Ectodermal cell (in vitro differentiated cells): ENCODE measurements at regions not wholly inside any gene's neighbourhood (a gene's known extent, or its start where the extent isn't known, plus 50 kb on each side); places are given as distances from the start of the nearest gene placed in this dataset.

ENCODE experiments used
- H3K27ac ChIP-seq: 2 replicates; pipeline ENCODE4 v1.7.0; 2013; ENCODE audit warnings: mild to moderate bottlenecking, low read depth, low read length; ENCODE audit not compliant: insufficient read depth, poor library complexity, severe bottlenecking
- H3K27me3 ChIP-seq: 2 replicates; pipeline ENCODE4 v1.7.0; 2013; ENCODE audit warnings: mild to moderate bottlenecking, low read length; ENCODE audit not compliant: insufficient read depth, control insufficient read depth, poor library complexity, severe bottlenecking
- H3K36me3 ChIP-seq: one replicate; pipeline ENCODE4 v1.7.0; 2013; ENCODE audit warnings: low read length; ENCODE audit not compliant: control insufficient read depth, insufficient read depth
- H3K4me1 ChIP-seq: one replicate; pipeline ENCODE4 v1.7.0; 2013; ENCODE audit warnings: low read length; ENCODE audit not compliant: control insufficient read depth, insufficient read depth
- H3K4me3 ChIP-seq: 2 replicates; pipeline ENCODE4 v1.7.0; 2013; ENCODE audit warnings: low read depth, low read length, control low read depth; ENCODE audit not compliant: insufficient read depth
- H3K9me3 ChIP-seq: 2 replicates; pipeline ENCODE4 v1.7.0; 2013; ENCODE audit warnings: mild to moderate bottlenecking, low read length, moderate library complexity; ENCODE audit not compliant: control insufficient read depth
- WGBS, 2 experiments: methylation state at CpG; one replicate each; pipeline ENCODE4 v1.1.7; 2013; ENCODE audit warnings: missing lambda C conversion rate in 2 of 2; 5-methylcytosine and 5-hydroxymethylcytosine counted together

DNA sequence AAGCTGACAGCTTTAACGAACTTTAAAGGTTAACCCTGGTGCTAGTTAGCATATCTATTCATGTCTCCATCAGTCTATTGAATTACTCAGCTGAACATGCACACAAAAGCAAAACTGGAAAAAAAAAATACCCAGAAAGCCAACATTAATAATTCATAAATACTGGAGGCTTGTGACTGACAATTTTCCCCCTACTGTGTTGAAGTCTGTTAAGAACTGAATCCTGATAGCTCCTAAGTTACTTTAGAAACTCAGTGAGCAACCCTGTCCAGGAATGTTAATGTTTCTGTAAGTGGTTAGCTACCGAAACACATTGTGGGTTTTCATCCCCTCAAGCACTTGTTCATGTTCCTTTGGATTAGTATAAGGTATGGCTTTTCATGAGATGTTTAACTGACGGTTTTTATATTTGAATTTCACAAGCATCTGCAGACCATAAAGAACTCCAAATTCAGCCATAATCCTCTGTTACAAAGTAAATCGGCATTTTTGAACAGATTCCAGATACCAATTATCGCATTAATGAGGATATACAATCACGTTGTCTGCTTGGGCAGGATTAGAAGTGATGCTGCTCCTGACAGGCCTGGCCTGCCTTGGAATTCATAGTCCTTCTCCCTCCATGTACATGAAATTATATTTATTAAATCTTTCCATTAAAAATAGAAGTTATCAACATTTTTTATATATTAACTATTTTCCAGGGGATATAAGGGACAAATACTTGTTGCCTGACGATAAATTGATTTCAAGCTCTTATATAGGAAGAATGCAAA is 331.2 kb downstream of the TLE4 start:
- H3K27me3 ChIP-seq, result no peaks in the 10 kb centered on the region
- WGBS, 2 experiments, result 92% methylated on average over 7 of the region's 7 CpGs
- no peak overlapping the region for H3K4me3 ChIP-seq
- H3K27ac ChIP-seq, result no peak overlapping the region
- H3K36me3 ChIP-seq, result no peaks in the 10 kb centered on the region
- no peaks in the 10 kb centered on the region for H3K9me3 ChIP-seq
- H3K4me1 ChIP-seq, result no peaks in the 10 kb centered on the region

DNA sequence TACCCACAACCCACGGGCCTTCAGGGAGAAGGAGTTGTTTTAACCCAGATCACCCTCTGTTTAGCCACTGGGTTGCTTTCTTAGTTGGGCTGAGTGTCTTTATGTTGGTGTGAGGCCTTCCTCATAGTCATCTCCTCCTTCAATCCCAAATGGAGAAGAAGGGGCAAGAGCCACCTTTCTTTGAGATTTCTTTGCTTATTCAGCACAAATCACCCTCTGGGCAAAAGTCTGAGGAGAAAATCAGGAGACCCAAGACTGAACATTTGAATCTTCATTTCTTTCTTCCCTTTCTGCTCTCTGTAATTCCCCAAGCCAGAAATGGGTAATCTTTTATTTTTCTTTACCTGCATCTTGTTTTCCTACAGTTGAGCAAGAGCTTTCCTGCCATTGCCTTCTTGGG is 329.0 kb downstream of the TLE4 start:
- 80% methylated on average over 1 of the region's 1 CpG; no CpG with 5 or more reads in 1 of the 2 experiments for WGBS, 2 experiments
- H3K4me1 ChIP-seq, result no peaks in the 10 kb centered on the region
- no peaks in the 10 kb centered on the region for H3K36me3 ChIP-seq
- H3K9me3 ChIP-seq, result no peaks in the 10 kb centered on the region
- H3K27me3 ChIP-seq, result no peaks in the 10 kb centered on the region
- no peak overlapping the region for H3K4me3 ChIP-seq
- no peak overlapping the region for H3K27ac ChIP-seq

- Histone ChIP-seq H3K4me3 (no peak overlapping the region), H3K27me3 (no peaks in the 10 kb centered on the region), H3K36me3 (no peaks in the 10 kb centered on the region), H3K27ac (no peak overlapping the region), H3K9me3 (no peaks in the 10 kb centered on the region), H3K4me1 (no peaks in the 10 kb centered on the region)
- WGBS, 2 experiments, result 97% methylated on average over 5 to 6 of the region's 6 CpGs
Measured at GRCh38 chr9:79896390-79896980, 324.7 kb downstream of the TLE4 start.

DNA sequence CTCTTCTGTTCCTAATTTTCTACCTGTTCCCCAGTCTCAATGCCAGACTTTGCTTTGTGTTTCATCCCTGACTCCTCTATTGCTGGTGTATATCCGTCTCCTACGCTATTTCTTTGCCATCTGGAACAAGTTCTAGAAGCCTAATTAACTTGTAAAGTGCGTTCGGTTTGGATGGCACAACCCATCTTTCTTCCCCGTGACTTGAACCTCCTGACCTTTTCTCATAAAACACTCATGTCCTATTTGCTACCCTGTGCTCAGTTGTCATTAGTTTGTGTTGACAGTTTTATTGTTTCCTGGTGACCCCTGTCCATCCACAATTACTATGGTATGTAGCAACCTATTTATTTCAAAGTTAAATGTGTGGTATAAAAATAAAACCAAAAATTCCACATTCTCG is 323.5 kb downstream of the TLE4 start:
- no peaks in the 10 kb centered on the region for H3K4me1 ChIP-seq
- no peaks in the 10 kb centered on the region for H3K27me3 ChIP-seq
- no peaks in the 10 kb centered on the region for H3K36me3 ChIP-seq
- H3K27ac ChIP-seq, result no peak overlapping the region
- WGBS, 2 experiments, result 88 to 92% methylated on average over 5 to 6 of the region's 6 CpGs
- H3K9me3 ChIP-seq, result no peaks in the 10 kb centered on the region
- H3K4me3 ChIP-seq, result no peak overlapping the region

DNA sequence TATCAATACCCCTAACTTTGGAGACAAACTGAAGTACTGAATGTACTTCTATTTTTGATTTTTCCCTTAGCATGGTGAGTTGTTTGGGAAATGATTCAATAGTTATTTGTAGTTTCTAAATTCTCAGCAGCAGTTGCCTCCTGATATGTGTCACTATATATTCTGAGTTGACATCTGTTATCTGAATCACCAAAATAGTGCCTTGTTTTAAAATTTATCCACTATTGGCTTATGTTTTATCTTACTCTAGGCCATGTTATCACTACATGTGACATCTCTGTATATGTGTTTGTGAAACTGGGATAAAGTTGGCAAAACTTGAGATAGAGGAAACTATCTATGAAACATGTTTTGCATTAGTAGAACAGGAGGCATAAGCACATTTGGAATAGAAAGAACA is 317.6 kb downstream of the TLE4 start:
- no peak overlapping the region for H3K27ac ChIP-seq
- no peaks in the 10 kb centered on the region for H3K27me3 ChIP-seq
- no peaks in the 10 kb centered on the region for H3K36me3 ChIP-seq
- H3K4me3 ChIP-seq, result no peak overlapping the region
- no peaks in the 10 kb centered on the region for H3K4me1 ChIP-seq
- no peaks in the 10 kb centered on the region for H3K9me3 ChIP-seq

DNA sequence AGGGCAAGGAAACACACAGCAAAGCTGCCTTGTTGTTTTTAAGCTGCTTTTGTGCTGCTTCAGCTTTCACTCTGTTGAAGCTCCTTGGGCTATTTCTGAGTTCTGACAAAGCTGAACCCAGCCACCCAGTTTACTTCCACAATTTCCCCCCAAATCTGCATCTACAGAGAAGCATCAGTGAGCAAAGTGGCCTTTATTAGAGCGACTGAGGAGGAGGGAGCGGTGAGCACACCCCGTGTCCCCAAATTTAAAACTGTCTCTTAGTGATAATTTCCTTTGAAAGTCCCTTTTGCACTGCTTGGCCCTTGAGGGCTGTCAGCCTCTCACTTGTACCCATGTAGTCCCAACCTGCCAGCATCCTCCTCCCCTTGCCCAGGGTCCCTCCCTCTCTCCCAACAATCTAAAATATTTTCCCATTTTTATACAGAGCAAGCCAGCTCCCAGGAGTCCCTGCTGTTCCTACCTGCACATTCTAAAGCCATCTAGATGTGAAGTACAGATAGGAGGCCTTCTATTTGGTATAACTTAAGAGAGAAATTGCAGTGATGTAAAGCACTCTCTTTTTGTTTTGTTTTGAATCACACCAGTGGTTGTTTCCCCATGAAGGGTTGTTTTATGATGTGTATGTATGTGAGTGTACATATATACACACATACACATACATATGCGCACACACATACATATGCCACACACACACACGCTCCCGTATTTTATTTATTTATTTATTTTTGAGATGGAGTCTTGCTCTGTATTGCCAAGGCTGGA is 313.5 kb downstream of the TLE4 start:
- Histone ChIP-seq H3K27ac (no peak overlapping the region), H3K4me1 (no peaks in the 10 kb centered on the region), H3K27me3 (no peaks in the 10 kb centered on the region), H3K9me3 (no peaks in the 10 kb centered on the region), H3K4me3 (no peak overlapping the region), H3K36me3 (no peaks in the 10 kb centered on the region)
- WGBS, 2 experiments, result 90 to 91% methylated on average over 4 of the region's 6 CpGs

DNA sequence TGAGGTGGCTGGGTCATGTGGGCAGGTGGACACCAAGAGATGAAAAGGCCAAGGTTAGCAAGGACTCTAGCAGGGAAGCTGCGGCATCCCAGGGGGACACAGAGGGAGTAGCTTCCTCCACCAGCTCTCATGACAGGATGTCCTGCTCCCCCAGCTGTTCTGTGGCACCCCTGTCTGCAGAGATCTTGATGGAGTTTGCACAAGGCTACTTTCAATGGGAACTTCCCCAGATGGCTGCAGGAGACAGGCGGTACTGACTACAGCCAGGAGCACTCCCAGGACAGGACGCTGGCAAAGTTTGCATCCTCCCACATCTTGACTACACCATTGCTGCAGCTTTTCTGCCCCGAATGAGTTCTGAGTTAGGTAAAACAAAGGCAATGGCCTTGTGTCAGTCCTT is 312.8 kb downstream of the TLE4 start:
- H3K4me3 ChIP-seq, result no peak overlapping the region
- WGBS, 2 experiments, result 94 to 95% methylated on average over 4 of the region's 4 CpGs
- no peaks in the 10 kb centered on the region for H3K36me3 ChIP-seq
- no peaks in the 10 kb centered on the region for H3K9me3 ChIP-seq
- H3K4me1 ChIP-seq, result no peaks in the 10 kb centered on the region
- no peak overlapping the region for H3K27ac ChIP-seq
- no peaks in the 10 kb centered on the region for H3K27me3 ChIP-seq

DNA sequence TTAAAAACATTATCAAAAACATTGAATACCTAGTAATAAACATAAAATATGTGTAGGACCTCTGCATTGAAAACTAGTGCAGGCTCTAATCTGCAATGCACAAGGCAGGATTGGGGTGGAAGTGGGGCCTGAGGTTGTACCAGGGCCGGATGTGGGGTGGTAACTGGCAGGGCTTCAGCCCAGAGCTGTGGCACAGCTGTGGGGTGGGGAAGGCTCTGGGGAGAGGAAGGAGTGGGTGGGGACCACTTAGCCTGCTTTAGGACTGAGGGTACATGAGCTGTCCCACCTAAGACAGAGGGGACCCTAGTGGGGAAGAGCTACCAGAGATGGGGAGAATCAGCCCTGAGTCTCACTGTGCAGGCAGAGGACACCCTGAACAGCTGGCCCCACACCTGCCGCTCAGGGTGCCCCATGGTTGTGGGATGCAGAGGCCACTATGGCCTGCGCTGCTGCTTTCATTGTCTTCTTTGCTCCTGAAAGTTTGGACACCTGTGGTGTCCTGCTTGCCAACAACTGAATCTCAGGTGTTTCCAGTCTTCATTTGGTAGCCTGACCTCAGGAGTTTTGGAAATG is 311.4 kb downstream of the TLE4 start:
- Histone ChIP-seq H3K4me1 (no peaks in the 10 kb centered on the region), H3K4me3 (no peak overlapping the region), H3K9me3 (no peaks in the 10 kb centered on the region), H3K27me3 (no peaks in the 10 kb centered on the region), H3K27ac (no peak overlapping the region), H3K36me3 (no peaks in the 10 kb centered on the region)
- WGBS, 2 experiments, result 92 to 96% methylated on average over 3 of the region's 3 CpGs

DNA sequence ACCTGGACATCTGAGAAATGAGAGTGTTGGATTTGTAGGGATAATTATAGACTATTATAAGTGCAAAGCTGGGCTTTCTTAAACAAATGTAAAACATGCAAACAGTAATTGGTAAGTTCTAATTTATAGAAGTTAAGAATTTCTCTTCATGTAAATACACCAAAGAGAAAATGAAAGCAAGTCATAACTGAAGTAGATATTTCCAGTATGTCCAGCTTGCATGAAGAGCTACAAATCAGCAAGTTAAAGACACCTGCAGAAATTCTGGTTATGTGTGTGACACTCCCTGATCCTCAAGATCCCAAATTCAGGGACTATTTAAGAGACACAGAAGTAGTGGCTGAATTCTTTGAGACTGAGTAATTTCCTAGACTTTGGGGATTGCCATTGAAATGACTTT is 308.9 kb downstream of the TLE4 start:
- H3K4me3 ChIP-seq, result no peak overlapping the region
- H3K36me3 ChIP-seq, result no peaks in the 10 kb centered on the region
- H3K27me3 ChIP-seq, result no peaks in the 10 kb centered on the region
- no peaks in the 10 kb centered on the region for H3K4me1 ChIP-seq
- no peaks in the 10 kb centered on the region for H3K9me3 ChIP-seq
- H3K27ac ChIP-seq, result no peak overlapping the region

- Histone ChIP-seq H3K9me3 (no peaks in the 10 kb centered on the region), H3K27ac (no peak overlapping the region), H3K4me3 (no peak overlapping the region), H3K36me3 (no peaks in the 10 kb centered on the region), H3K4me1 (no peaks in the 10 kb centered on the region), H3K27me3 (no peaks in the 10 kb centered on the region)
- WGBS, 2 experiments, result 94 to 97% methylated on average over 3 of the region's 3 CpGs
Measured at GRCh38 chr9:79877943-79878602, 306.3 kb downstream of the TLE4 start.
